ENCODE measurements at regions not wholly inside any gene's neighbourhood (a gene's known extent, or its start where the extent isn't known, plus 50 kb on each side); places are given as distances from the start of the nearest gene placed in this dataset.

GRCh38 chr3:62942227-62942626, 67.0 kb upstream of the CADPS start:
- no peak for TF ChIP-seq CTCF (conservative IDR thresholded peaks at IDR 0.05)
- TF ChIP-seq ZFX (IDR thresholded peaks at IDR 0.05), result no peak
